Liver (tissue), 8 donors: ENCODE measurements at regions not wholly inside any gene's neighbourhood (a gene's known extent, or its start where the extent isn't known, plus 50 kb on each side); places are given as distances from the start of the nearest gene placed in this dataset.

Source experiments
- DNase-seq: peaks from one replicate; pipeline ENCODE4 v3.0.0-alpha.2; 2017; ENCODE audit warnings: low spot score
- H3K27ac ChIP-seq, 2 donors: one replicate each; pipeline ENCODE4 v1.7.0; 2013; ENCODE audit warnings: inconsistent platforms in 2 of 2, low read length in 2 of 2, control low read depth in 1 of 2, low read depth in 1 of 2, mild to moderate bottlenecking in 1 of 2
- H3K27me3 ChIP-seq, 4 donors: one replicate each; pipeline versions ENCODE4 v1.6.1 to v1.7.0; 2013; ENCODE audit warnings: low read length in 3 of 4, inconsistent platforms in 1 of 4, mild to moderate bottlenecking in 1 of 4, moderate library complexity in 1 of 4; ENCODE audit not compliant: control insufficient read depth in 4 of 4, insufficient read depth in 4 of 4
- H3K36me3 ChIP-seq, 4 donors: one replicate each; pipeline versions ENCODE4 v1.6.1 to v1.7.0; 2013; ENCODE audit warnings: low read length in 3 of 4, mild to moderate bottlenecking in 3 of 4, low read depth in 1 of 4, moderate library complexity in 1 of 4; ENCODE audit not compliant: control insufficient read depth in 4 of 4, insufficient read depth in 3 of 4
- H3K4me1 ChIP-seq, 4 donors: one replicate each; pipeline versions ENCODE4 v1.6.1 to v1.7.0; 2013; ENCODE audit warnings: low read length in 3 of 4, mild to moderate bottlenecking in 3 of 4, moderate library complexity in 1 of 4; ENCODE audit not compliant: control insufficient read depth in 4 of 4, insufficient read depth in 4 of 4
- H3K4me3 ChIP-seq, 3 donors: one replicate each; pipeline versions ENCODE4 v1.6.1 to v1.7.0; 2013; ENCODE audit warnings: low read length in 3 of 3, control low read depth in 1 of 3, low read depth in 1 of 3, mild to moderate bottlenecking in 1 of 3
- H3K9ac ChIP-seq, 2 donors: one replicate each; pipeline ENCODE4 v1.7.0; 2013; ENCODE audit warnings: low read length in 2 of 2, mild to moderate bottlenecking in 2 of 2, moderate library complexity in 2 of 2, control low read depth in 1 of 2, low read depth in 1 of 2
- H3K9me3 ChIP-seq, 4 donors: one replicate each; pipeline versions ENCODE4 v1.6.1 to v1.7.0; 2013; ENCODE audit warnings: low read length in 3 of 4; ENCODE audit not compliant: control insufficient read depth in 4 of 4
- ATF3 ChIP-seq: IDR thresholded peaks from 2 replicates; pipeline ENCODE4 v1.6.1; 2016; ENCODE audit warnings: antibody characterized with exemption
- CTCF ChIP-seq: fragments of 150-350 bp; IDR thresholded peaks from 2 replicates; pipeline ENCODE4 v1.5.1; 2017; ENCODE audit warnings: improper control_type of control experiment, low read depth, low read length; ENCODE audit not compliant: missing input control
- EGR1 ChIP-seq, 2 donors: IDR thresholded peaks; 2 replicates each; pipeline ENCODE4 v1.6.1; 2016 to 2018; ENCODE audit warnings: antibody characterized with exemption in 2 of 2, low read depth in 2 of 2
- FOXA1 ChIP-seq: IDR thresholded peaks from 2 replicates; pipeline ENCODE4 v1.6.1; 2016; ENCODE audit warnings: antibody characterized with exemption
- FOXA2 ChIP-seq: IDR thresholded peaks from 2 replicates; pipeline ENCODE4 v1.6.1; 2016; ENCODE audit warnings: antibody characterized with exemption
- GABPA ChIP-seq, 2 donors: IDR thresholded peaks in 1 of 2; conservative IDR thresholded peaks in 1 of 2; 2 replicates each; pipeline ENCODE4 v1.6.1; 2016; ENCODE audit warnings: antibody characterized with exemption in 2 of 2, mild to moderate bottlenecking in 1 of 2, moderate library complexity in 1 of 2
- HNF4A ChIP-seq, 2 donors: conservative IDR thresholded peaks; 2 replicates each; pipeline ENCODE4 v1.6.1; 2016; ENCODE audit warnings: antibody characterized with exemption in 2 of 2, mild to moderate bottlenecking in 2 of 2
- HNF4G ChIP-seq: IDR thresholded peaks from 2 replicates; pipeline ENCODE4 v1.6.1; 2016; ENCODE audit warnings: antibody characterized with exemption
- JUND ChIP-seq, 2 donors: IDR thresholded peaks; 2 replicates each; pipeline ENCODE4 v1.6.1; 2016; ENCODE audit warnings: antibody characterized with exemption in 2 of 2
- MAX ChIP-seq: IDR thresholded peaks from 2 replicates; pipeline ENCODE4 v1.6.1; 2016; ENCODE audit warnings: antibody characterized with exemption
- NR2F2 ChIP-seq: IDR thresholded peaks from 2 replicates; pipeline ENCODE4 v1.6.1; 2016; ENCODE audit warnings: antibody characterized with exemption
- RAD21 ChIP-seq, 2 donors: IDR thresholded peaks; 2 replicates each; pipeline ENCODE4 v1.6.1; 2016; ENCODE audit warnings: antibody characterized with exemption in 2 of 2, mild to moderate bottlenecking in 2 of 2
- REST ChIP-seq: IDR thresholded peaks from 2 replicates; pipeline ENCODE4 v1.6.1; 2016; ENCODE audit warnings: antibody characterized with exemption, mild to moderate bottlenecking
- RXRA ChIP-seq, 2 donors: IDR thresholded peaks; 2 replicates each; pipeline ENCODE4 v1.6.1; 2017 to 2018; ENCODE audit warnings: antibody characterized with exemption in 2 of 2, mild to moderate bottlenecking in 1 of 2
- SP1 ChIP-seq: IDR thresholded peaks from 2 replicates; pipeline ENCODE4 v1.6.1; 2018; ENCODE audit warnings: antibody characterized with exemption, mild to moderate bottlenecking
- TAF1 ChIP-seq: conservative IDR thresholded peaks from 2 replicates; pipeline ENCODE4 v1.6.1; 2016; ENCODE audit warnings: antibody characterized with exemption, mild to moderate bottlenecking
- YY1 ChIP-seq: IDR thresholded peaks from 2 replicates; pipeline ENCODE4 v1.6.1; 2016; ENCODE audit warnings: antibody characterized with exemption, mild to moderate bottlenecking
- ZBTB33 ChIP-seq: IDR thresholded peaks from 2 replicates; pipeline ENCODE4 v1.6.1; 2016; ENCODE audit warnings: antibody characterized with exemption
- WGBS: extraction: QIAGEN DNeasy Blood & Tissue Kit; methylation state at CpG from one replicate; pipeline ENCODE4 v1.1.7; 2013; 5-methylcytosine and 5-hydroxymethylcytosine counted together
- donor health status: healthy.
- donor health status: healthy.
- donor health status: healthy.
- donor health status: healthy.
- donor health status: healthy.

GRCh38 chr18:25516121-25516520 is 164.2 kb upstream of the ZNF521 start:
- no peak for TF ChIP-seq ATF3
- TF ChIP-seq SP1, result no peak
- no peak for TF ChIP-seq NR2F2
- TF ChIP-seq JUND (IDR thresholded peaks at IDR 0.05), result no peak
- no peak for TF ChIP-seq HNF4A (conservative IDR thresholded peaks at IDR 0.05)
- TF ChIP-seq MAX, result no peak
- TF ChIP-seq RXRA (IDR thresholded peaks at IDR 0.05), result no peak
- no peak for TF ChIP-seq RAD21 (IDR thresholded peaks at IDR 0.05)
- TF ChIP-seq GABPA (IDR thresholded peaks at IDR 0.05 in 1 of 2, conservative IDR thresholded peaks at IDR 0.05 in 1 of 2), result no peak
- no peak for TF ChIP-seq FOXA1
- no peak for TF ChIP-seq YY1
- TF ChIP-seq ZBTB33, result no peak
- TF ChIP-seq HNF4G, result no peak
- TF ChIP-seq TAF1, result no peak
- no peak for TF ChIP-seq CTCF
- no peak for TF ChIP-seq EGR1 (IDR thresholded peaks at IDR 0.05; ENCODE audit: low read depth in 2 of 2)
- TF ChIP-seq REST, result no peak
- H3K27ac ChIP-seq, result no peak overlapping the region
- no peaks in the 10 kb centered on the region for H3K27me3 ChIP-seq
- no peak overlapping the region for H3K4me3 ChIP-seq
- DNase-seq, result no peak
- H3K4me1 ChIP-seq, result no peaks in the 10 kb centered on the region
- WGBS, result 52% methylated on average over 5 of the region's 5 CpGs
- no peaks in the 10 kb centered on the region for H3K9me3 ChIP-seq
- no peaks in the 10 kb centered on the region for H3K36me3 ChIP-seq
- no peak overlapping the region for H3K9ac ChIP-seq

- WGBS, result 80% methylated on average over 2 of the region's 2 CpGs
- H3K27ac ChIP-seq, result no peak overlapping the region
- no peaks in the 10 kb centered on the region for H3K9me3 ChIP-seq
- H3K9ac ChIP-seq, result no peak overlapping the region
- H3K27me3 ChIP-seq, result no peaks in the 10 kb centered on the region
- DNase-seq, result no peak
- TF ChIP-seq ZBTB33 (no peak), RXRA (IDR thresholded peaks at IDR 0.05) (no peak), FOXA2 (no peak), HNF4A (conservative IDR thresholded peaks at IDR 0.05) (no peak), TAF1 (no peak), YY1 (no peak), JUND (IDR thresholded peaks at IDR 0.05) (no peak), RAD21 (IDR thresholded peaks at IDR 0.05) (no peak)
- no peaks in the 10 kb centered on the region for H3K36me3 ChIP-seq
- H3K4me3 ChIP-seq, result no peak overlapping the region
- H3K4me1 ChIP-seq, result no peaks in the 10 kb centered on the region
Measured at GRCh38 chr18:25510096-25510495, 158.1 kb upstream of the ZNF521 start.
